ENCODE measurements at regions not wholly inside any gene's neighbourhood (a gene's known extent, or its start where the extent isn't known, plus 50 kb on each side); places are given as distances from the start of the nearest gene placed in this dataset.

- Histone ChIP-seq H2AFZ (ENCODE audit: low read depth, low read length) (no peak overlapping the region), H3K27me3 (ENCODE audit: control insufficient read depth in 2 of 2, insufficient read depth in 2 of 2, low read length in 2 of 2) (no peaks in the 10 kb centered on the region), H3K4me2 (ENCODE audit: insufficient read depth, low read length) (no peak overlapping the region), H3K9ac (ENCODE audit: insufficient read depth in 1 of 2, low read depth in 2 of 2, low read length in 2 of 2) (no peak overlapping the region), H3K9me1 (ENCODE audit: control insufficient read depth, insufficient read depth, low read length) (no peaks in the 10 kb centered on the region), H3K27ac (ENCODE audit: extremely low read depth, low read depth, low read length) (no peak overlapping the region), H3K79me2 (ENCODE audit: control insufficient read depth, insufficient read depth, low read length) (peaks cover 19% of the 10 kb centered on the region), H3K4me3 (no peak overlapping the region), H3K36me3 (ENCODE audit: control insufficient read depth, insufficient read depth, low read length) (peaks cover 6% of the 10 kb centered on the region; the same call in 2 of the 3 replicates), H3K4me1 (replicated peaks in 1 of 2; ENCODE audit: control insufficient read depth in 2 of 2, insufficient read depth in 2 of 2, low read length in 2 of 2) (peaks cover 0 to 4% of the 10 kb centered on the region in 2 experiments; a peak in 2 of 5 replicates), H3K9me3 (replicated peaks; ENCODE audit: control insufficient read depth, insufficient read depth, low read depth, low read length) (peaks cover 12% of the 10 kb centered on the region), H4K20me1 (replicated peaks; ENCODE audit: control insufficient read depth, insufficient read depth, low read length) (no peaks in the 10 kb centered on the region)
- intact Hi-C loops (cut with micrococcal nuclease) = no loop called here
- ChIA-PET POLR2A (no interaction called here), CTCF (ENCODE audit: low intra/inter-chr PET ratio) (no interaction called here)
- 59% methylated on average over 3 of the region's 3 CpGs for WGBS (ENCODE audit: insufficient coverage, low coverage, missing lambda C conversion rate)
- FAIRE-seq = no peak
- ATAC-seq = peak; percentile 24; the same call in 1 of the 3 replicates
- no peak for DNase-seq (ENCODE audit: extremely low read depth in 1 of 4, low spot score in 3 of 4)
- in situ Hi-C loops (cut with MboI) = no loop called here
- TF ChIP-seq STAG1 (CRISPR knock-in tag; IDR thresholded peaks at IDR 0.05; ENCODE audit: borderline replicate concordance) (no peak), DDX20 (tag; IDR thresholded peaks at IDR 0.05; ENCODE audit: low read depth) (no peak), CREBBP (IDR thresholded peaks at IDR 0.05; ENCODE audit: low read depth, low read length) (no peak), NR2C2 (CRISPR knock-in tag; IDR thresholded peaks at IDR 0.05) (no peak), NR2C2 (tag; IDR thresholded peaks at IDR 0.05) (no peak), MECOM (CRISPR knock-in tag; IDR thresholded peaks at IDR 0.05) (no peak), ZNF699 (CRISPR knock-in tag; IDR thresholded peaks at IDR 0.05; ENCODE audit: insufficient replicate concordance) (no peak), ATF2 (CRISPR knock-in tag; IDR thresholded peaks at IDR 0.05) (no peak), DIDO1 (tag; IDR thresholded peaks at IDR 0.05; ENCODE audit: low read depth) (no peak), NCOA6 (IDR thresholded peaks at IDR 0.05) (no peak)
- TF ChIP-seq, protein P1, sequence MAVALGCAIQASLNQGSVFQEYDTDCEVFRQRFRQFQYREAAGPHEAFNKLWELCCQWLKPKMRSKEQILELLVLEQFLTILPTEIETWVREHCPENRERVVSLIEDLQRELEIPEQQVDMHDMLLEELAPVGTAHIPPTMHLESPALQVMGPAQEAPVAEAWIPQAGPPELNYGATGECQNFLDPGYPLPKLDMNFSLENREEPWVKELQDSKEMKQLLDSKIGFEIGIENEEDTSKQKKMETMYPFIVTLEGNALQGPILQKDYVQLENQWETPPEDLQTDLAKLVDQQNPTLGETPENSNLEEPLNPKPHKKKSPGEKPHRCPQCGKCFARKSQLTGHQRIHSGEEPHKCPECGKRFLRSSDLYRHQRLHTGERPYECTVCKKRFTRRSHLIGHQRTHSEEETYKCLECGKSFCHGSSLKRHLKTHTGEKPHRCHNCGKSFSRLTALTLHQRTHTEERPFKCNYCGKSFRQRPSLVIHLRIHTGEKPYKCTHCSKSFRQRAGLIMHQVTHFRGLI (CRISPR knock-in tag; IDR thresholded peaks at IDR 0.05) = no peak
- BruUV-seq (replicated peaks) = no TSS peak
These were observed 194.8 kb downstream of the ZEB2 start for GRCh38 chr2:144325086-144325485.
